WI38 (cell line): ENCODE measurements at regions not wholly inside any gene's neighbourhood (a gene's known extent, or its start where the extent isn't known, plus 50 kb on each side); places are given as distances from the start of the nearest gene placed in this dataset.

ENCODE experiments used
- H3K4me3 ChIP-seq: 2 replicates; pipeline ENCODE4 v1.5.1; 2011; ENCODE audit warnings: low read depth, mild to moderate bottlenecking, control low read depth, low read length
- TF ChIP-seq, protein P1 (sequence below): IDR thresholded peaks from 2 replicates; pipeline ENCODE4 v1.5.1; 2012; ENCODE audit warnings: low read depth, mild to moderate bottlenecking, control low read depth, low read length

DNA sequence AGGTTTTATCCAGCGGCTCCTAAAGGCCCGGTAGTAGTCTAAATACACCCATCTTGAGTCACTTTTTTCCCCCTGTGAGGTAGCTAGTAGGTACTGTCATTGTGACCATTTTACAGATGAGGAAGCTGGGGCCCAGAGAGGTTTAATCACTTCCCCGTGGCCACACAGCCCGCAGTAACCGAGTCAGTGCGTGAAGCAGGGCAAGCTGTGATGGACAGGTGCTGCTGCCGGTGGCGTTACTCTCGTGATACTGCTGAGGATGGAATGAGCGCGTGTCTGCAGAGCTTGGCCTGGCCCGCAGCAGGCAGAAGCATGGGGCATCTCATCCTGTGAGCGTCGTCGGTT lies 226.3 kb upstream of the CIBAR2 start:
- no peak overlapping the region for H3K4me3 ChIP-seq
- TF ChIP-seq, protein P1, sequence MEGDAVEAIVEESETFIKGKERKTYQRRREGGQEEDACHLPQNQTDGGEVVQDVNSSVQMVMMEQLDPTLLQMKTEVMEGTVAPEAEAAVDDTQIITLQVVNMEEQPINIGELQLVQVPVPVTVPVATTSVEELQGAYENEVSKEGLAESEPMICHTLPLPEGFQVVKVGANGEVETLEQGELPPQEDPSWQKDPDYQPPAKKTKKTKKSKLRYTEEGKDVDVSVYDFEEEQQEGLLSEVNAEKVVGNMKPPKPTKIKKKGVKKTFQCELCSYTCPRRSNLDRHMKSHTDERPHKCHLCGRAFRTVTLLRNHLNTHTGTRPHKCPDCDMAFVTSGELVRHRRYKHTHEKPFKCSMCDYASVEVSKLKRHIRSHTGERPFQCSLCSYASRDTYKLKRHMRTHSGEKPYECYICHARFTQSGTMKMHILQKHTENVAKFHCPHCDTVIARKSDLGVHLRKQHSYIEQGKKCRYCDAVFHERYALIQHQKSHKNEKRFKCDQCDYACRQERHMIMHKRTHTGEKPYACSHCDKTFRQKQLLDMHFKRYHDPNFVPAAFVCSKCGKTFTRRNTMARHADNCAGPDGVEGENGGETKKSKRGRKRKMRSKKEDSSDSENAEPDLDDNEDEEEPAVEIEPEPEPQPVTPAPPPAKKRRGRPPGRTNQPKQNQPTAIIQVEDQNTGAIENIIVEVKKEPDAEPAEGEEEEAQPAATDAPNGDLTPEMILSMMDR = no peak

DNA sequence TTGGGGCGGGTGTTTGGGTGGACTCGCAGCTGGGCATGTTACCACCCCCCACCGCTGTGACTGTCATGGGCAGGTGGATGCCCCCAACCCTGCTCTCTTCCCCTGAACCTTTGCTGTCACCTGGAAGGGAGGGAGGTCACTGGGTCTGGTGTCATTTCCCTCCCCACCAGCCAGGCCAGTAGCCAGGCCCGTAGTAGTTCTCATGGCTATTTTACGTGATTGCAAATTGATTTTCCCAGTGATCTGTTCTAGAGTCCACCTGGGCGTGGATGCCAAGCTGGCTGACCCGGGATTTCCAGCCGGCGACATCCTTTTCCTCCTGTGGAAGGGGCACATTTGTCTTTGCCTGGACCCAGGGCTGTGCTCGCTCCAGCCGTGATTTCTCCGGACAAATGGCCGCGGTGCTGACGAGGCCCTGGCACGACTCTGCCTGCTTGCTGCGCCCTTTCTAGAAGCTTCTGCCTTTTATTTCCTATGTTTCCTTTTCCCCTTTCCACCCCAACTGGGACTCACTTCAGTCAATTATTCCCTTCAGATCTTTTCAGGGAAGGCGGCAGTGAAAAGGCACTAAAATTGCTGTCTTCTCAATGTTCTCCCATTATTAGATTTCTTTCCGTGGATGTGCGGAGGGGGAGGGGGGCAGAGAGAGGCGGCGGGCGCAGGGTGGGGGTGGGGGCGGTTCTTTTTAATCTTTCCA lies 226.9 kb upstream of the CIBAR2 start:
- no peak overlapping the region for H3K4me3 ChIP-seq
- TF ChIP-seq, protein P1 = no peak

DNA sequence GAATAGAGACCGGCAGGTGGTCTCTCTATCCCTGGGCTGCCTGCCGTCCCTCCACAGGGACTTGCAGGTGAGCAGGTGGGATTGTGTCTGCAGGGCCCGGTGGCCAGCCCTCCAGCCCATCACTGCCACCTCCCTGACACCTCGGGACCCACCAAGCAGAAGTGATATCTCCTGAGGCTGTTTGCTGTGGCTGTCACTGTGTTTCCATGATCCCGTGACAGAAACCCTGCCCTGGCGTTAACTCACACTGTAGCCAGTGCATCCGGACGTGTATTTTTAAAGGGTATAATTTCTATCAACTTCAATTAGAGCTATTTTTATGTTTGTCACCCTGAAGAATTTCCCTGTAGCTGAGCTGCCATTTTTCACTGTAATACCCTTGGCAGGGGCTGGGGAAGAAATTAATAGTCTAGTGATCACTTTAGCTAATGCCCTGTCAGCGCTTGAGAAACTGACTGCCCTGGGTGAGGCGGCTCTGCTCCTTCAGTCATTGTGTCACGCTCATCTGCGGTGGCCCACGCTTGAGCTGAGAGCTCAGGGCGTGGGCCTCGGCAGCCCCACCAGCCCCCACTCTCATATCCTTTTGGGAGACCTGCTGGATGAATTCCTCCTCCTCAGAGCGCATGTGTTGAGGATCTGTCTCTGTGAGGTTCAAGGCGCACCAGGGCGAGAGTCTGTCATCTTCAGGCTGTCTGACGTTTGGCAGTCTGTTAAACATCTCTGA lies 229.9 kb upstream of the CIBAR2 start:
- H3K4me3 ChIP-seq = no peak overlapping the region

DNA sequence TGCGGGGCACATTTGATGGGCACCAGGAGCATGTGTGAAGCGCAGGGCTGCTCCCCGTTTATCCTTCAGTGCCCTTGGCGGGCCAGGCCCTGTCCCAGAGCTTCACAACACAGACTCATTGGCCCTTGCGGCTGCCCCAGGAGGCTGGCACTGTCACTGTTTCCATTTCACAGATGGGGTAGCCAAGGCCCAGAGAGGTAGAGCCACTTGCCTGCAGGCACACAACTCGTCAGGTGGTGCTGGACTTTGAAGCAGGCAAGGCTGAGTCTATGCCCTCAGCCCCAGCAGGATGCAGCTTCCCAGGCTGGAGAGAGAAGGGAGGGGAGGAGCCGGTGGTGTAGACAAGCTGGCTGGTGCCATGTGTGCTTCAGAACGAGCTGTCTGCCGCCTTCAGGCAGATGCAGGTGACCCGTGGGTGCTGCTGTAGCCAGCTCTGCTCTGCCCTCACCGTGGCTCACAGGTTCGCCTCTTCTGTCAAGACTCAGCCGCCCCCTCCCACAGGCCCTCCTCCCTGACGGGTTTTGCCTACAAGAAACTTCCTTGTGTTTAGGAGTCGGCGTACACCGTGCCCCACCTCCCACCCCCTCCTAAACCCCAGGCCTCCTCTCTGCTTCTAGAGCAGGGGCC lies 232.3 kb upstream of the CIBAR2 start:
- TF ChIP-seq, protein P1 = no peak
- no peak overlapping the region for H3K4me3 ChIP-seq

More for the DNA sequence above, 229.9 kb upstream of the CIBAR2 start:
- TF ChIP-seq, protein P1 = no peak

DNA sequence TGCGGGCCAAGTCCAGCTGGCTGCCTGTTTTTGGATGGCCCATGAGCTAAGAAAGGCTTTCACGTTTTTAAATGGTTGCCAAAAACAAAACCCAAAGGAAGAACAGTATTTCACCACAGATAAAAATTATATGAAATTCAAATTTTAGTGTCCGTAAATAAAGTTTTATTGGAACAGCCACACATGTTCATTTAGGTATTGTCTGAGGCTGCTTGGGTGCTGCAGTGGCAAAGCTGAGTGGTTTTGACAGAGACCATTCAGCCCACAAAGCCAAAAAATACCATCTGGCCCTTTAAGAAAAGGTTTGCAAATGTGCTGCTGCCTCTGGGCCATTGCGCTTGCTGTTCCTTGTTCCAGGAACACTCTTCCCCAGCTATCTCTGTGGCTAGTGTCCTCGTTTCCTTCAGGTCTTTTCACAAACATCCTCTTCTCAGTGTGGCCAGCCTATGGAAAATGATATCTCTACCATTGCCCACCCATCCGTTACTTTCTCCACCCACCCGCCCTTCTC lies 232.9 kb upstream of the CIBAR2 start:
- TF ChIP-seq, protein P1 = no peak

DNA sequence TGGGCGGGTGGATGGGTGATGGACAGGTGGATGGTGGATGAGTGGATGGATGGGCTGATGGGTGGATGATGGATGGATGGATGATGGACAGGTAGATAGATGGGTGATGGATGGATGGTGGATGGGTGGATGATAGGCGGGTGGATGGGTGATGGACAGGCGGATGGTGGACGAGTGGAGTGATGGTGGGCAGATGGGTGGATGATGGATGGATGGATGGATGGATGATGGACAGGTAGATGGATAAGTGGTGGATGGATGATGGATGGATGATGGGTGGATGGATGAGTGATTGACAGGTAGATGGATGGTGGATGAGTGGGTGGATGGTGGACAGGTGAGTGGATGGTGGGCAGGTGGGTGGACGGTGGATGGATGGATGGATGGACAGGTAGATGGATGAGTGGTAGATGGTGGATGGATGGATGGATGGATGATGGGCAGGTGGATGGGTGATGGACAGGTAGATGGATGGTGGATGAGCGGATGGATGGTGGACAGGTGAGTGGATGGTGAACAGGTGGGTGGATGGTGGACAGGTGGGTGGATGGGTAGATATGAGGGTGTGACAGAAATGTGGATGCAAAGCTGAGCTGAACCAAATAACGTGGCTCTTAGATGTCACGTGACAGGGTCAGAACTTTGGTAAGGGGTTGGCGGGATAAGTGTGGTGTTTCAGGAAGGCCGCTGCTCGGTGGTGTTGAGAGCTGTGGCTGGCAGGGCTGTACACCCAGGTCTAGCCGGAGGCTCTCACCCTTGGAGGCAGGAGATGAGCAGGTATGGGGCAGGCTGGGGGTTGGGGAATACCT lies 234.3 kb upstream of the CIBAR2 start:
- TF ChIP-seq, protein P1 = no peak
- no peak overlapping the region for H3K4me3 ChIP-seq

More for the DNA sequence above, 232.9 kb upstream of the CIBAR2 start:
- H3K4me3 ChIP-seq = no peak overlapping the region
